Heart left ventricle (tissue), 16 donors: ENCODE measurements at regions not wholly inside any gene's neighbourhood (a gene's known extent, or its start where the extent isn't known, plus 50 kb on each side); places are given as distances from the start of the nearest gene placed in this dataset.

Source experiments
- ATAC-seq, 4 donors: fragments of 200-7000 bp; cut with Tn5 transposase; one replicate each; pipeline ENCODE4 v1.9.1; 2020 to 2022; ENCODE audit warnings: moderate library complexity in 4 of 4, mild to moderate bottlenecking in 3 of 4, moderate number of reproducible peaks in 1 of 4
- DNase-seq, 5 donors: peaks; one replicate each; pipeline ENCODE4 v3.0.0-alpha.2; 2020
- H3K27ac ChIP-seq, 12 donors: fragments of 200-600 bp; sonication (generic) in 4 of 12; one replicate each; pipeline versions ENCODE4 v1.5.0 to v1.8.0; 2016 to 2022; ENCODE audit warnings: mild to moderate bottlenecking in 2 of 12
- H3K27me3 ChIP-seq, 9 donors: fragments of 200-600 bp; sonication (generic) in 2 of 9; one replicate each; pipeline versions ENCODE4 v1.5.1 to v1.8.0; 2016 to 2022; ENCODE audit warnings: mild to moderate bottlenecking in 3 of 9
- H3K36me3 ChIP-seq, 9 donors: fragments of 200-600 bp; sonication (generic) in 2 of 9; one replicate each; pipeline versions ENCODE4 v1.5.0 to v1.8.0; 2018 to 2022; ENCODE audit warnings: mild to moderate bottlenecking in 2 of 9
- H3K4me1 ChIP-seq, 12 donors: fragments of 200-600 bp; sonication (generic) in 4 of 12; one replicate each; pipeline versions ENCODE4 v1.5.0 to v1.8.0; 2016 to 2022; ENCODE audit warnings: mild to moderate bottlenecking in 3 of 12
- H3K4me3 ChIP-seq, 12 donors: fragments of 200-600 bp; sonication (generic) in 4 of 12; one replicate each; pipeline versions ENCODE4 v1.5.0 to v1.8.0; 2017 to 2022; ENCODE audit warnings: mild to moderate bottlenecking in 9 of 12, moderate library complexity in 4 of 12
- H3K9me3 ChIP-seq, 12 donors: fragments of 200-600 bp; sonication (generic) in 4 of 12; one replicate each; pipeline versions ENCODE4 v1.5.0 to v1.8.0; 2016 to 2022; ENCODE audit warnings: mild to moderate bottlenecking in 1 of 12
- POLR2A ChIP-seq, 2 donors: fragments of 450-650 bp; IDR thresholded peaks; one replicate each; pipeline ENCODE4 v1.6.1; 2017; ENCODE audit warnings: antibody characterized with exemption in 2 of 2, mild to moderate bottlenecking in 2 of 2, moderate library complexity in 2 of 2
- WGBS, 4 donors: extraction: QIAGEN DNeasy Blood & Tissue Kit in 2 of 4; methylation state at CpG; one replicate each; pipeline versions ENCODE4 v1.1.5 to v1.1.7; 2013 to 2018; 5-methylcytosine and 5-hydroxymethylcytosine counted together
- intact Hi-C, 10 donors: fragments of 100-400 bp; cut with DNase I; formaldehyde crosslinking; loops; one replicate each; pipeline versions ENCODE4 v1.11.1 to v1.14.2; 2022
- TF ChIP-seq, protein P1 (sequence below), 12 donors: fragments of 200-600 bp; sonication (generic) in 4 of 12; IDR thresholded peaks; one replicate each; pipeline versions ENCODE4 v1.5.0 to v1.8.0; 2018 to 2022; ENCODE audit warnings: antibody characterized with exemption in 12 of 12, mild to moderate bottlenecking in 5 of 12
- donor health status: ischemic (EF 13 %, LVEDD 7.1; RV severe dilation, severe dysfunction).
- donor health status: healthy with polysubstance abuse.
- donor health status: DM: no; HTN: yes; CAD: no.
- donor health status: DM: no; HTN: no; CAD: no.
- donor health status: ischemic (EF 25% LVEDD 6.9; RV normal size, moderate dysfunction).
- donor health status: ischemic (EF 25% LVEDD 5.7; RV mildly dilated, moderate dysfunction).
- donor health status: healthy.
- donor health status: DM: yes; HTN: yes; CAD: no.
- donor health status: ischemic (EF 35%, LVEDD 5.7; RV mildly dilated, moderate dysfunction).
- donor health status: nonischemic (EF 11% LVEDD 7.7; RV severe dilation, severe dysfunction).
- donor health status: DM: yes; HTN: yes; CAD: no.
- donor health status: PGD.
- donor health status: ischemic (EF 29% LVEDD 5.4; RV normal size, mild dysfunction).
- donor health status: nonischemic (EF 23%, LVEDD 6.1; RV moderate dilation, normal function).

DNA sequence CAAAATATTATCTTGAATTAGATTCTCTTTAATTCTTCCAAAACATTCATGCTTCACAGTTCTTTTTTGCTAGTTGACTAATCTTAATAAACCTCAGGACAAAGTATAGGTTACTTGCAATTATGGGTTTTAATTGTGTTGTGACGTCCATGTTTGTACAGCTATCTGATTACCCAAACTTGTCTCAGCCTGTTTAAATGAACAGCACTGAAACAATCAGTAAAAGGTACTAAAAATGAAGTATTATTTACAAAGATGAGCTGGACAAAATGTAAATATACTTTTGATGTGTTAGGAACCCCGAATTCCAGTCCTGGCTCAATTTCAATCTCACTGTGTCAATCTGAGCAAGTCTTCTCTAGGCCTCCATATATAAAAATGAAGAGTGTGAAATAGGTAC is 57.4 kb upstream of the SLC6A14 start:
- intact Hi-C loops: no loop called here
- DNase-seq (no peak), ATAC-seq (no peak)
- H3K36me3 ChIP-seq: no peaks in the 10 kb centered on the region
- no peaks in the 10 kb centered on the region for H3K9me3 ChIP-seq
- H3K27ac ChIP-seq: no peak overlapping the region
- TF ChIP-seq POLR2A (IDR thresholded peaks at IDR 0.05): no peak
- TF ChIP-seq, protein P1, sequence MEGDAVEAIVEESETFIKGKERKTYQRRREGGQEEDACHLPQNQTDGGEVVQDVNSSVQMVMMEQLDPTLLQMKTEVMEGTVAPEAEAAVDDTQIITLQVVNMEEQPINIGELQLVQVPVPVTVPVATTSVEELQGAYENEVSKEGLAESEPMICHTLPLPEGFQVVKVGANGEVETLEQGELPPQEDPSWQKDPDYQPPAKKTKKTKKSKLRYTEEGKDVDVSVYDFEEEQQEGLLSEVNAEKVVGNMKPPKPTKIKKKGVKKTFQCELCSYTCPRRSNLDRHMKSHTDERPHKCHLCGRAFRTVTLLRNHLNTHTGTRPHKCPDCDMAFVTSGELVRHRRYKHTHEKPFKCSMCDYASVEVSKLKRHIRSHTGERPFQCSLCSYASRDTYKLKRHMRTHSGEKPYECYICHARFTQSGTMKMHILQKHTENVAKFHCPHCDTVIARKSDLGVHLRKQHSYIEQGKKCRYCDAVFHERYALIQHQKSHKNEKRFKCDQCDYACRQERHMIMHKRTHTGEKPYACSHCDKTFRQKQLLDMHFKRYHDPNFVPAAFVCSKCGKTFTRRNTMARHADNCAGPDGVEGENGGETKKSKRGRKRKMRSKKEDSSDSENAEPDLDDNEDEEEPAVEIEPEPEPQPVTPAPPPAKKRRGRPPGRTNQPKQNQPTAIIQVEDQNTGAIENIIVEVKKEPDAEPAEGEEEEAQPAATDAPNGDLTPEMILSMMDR (IDR thresholded peaks at IDR 0.05): no peak
- no peaks in the 10 kb centered on the region for H3K27me3 ChIP-seq
- 37 to 63% (median 59%) methylated on average over 2 of the region's 2 CpGs for WGBS, 4 donors
- no peaks in the 10 kb centered on the region for H3K4me1 ChIP-seq
- no peak overlapping the region for H3K4me3 ChIP-seq

- no peak overlapping the region for H3K4me3 ChIP-seq
- ATAC-seq (peak in 1 of 4 donors; percentile 63), DNase-seq (peak in 3 of 5 donors; percentile 4 to 25 (median 16))
- H3K36me3 ChIP-seq: no peaks in the 10 kb centered on the region
- H3K9me3 ChIP-seq: no peaks in the 10 kb centered on the region
- H3K27ac ChIP-seq: no peak overlapping the region
- intact Hi-C loops: no loop called here
- H3K27me3 ChIP-seq: no peaks in the 10 kb centered on the region
- no peaks in the 10 kb centered on the region for H3K4me1 ChIP-seq
- TF ChIP-seq, protein P1 (IDR thresholded peaks at IDR 0.05): no peak
- no peak for TF ChIP-seq POLR2A (IDR thresholded peaks at IDR 0.05)
- 57 to 74% (median 65%) methylated on average over 4 of the region's 4 CpGs for WGBS, 4 donors
These were observed 56.6 kb upstream of the SLC6A14 start for GRCh38 chrX:116379854-116380253.

GRCh38 chrX:116384406-116384954 is 51.9 kb upstream of the SLC6A14 start:
- 46 to 69% (median 52%) methylated on average over 3 of the region's 3 CpGs for WGBS, 4 donors
- intact Hi-C loops: no loop called here
- DNase-seq (no peak), ATAC-seq (no peak)
- no peaks in the 10 kb centered on the region for H3K4me1 ChIP-seq
- H3K9me3 ChIP-seq: no peaks in the 10 kb centered on the region
- H3K27ac ChIP-seq: no peak overlapping the region
- H3K4me3 ChIP-seq: no peak overlapping the region
- no peak for TF ChIP-seq POLR2A (IDR thresholded peaks at IDR 0.05)
- TF ChIP-seq, protein P1 (IDR thresholded peaks at IDR 0.05): no peak
- no peaks in the 10 kb centered on the region for H3K36me3 ChIP-seq
- no peaks in the 10 kb centered on the region for H3K27me3 ChIP-seq
